Kidney (tissue), 13 donors: ENCODE measurements at regions not wholly inside any gene's neighbourhood (a gene's known extent, or its start where the extent isn't known, plus 50 kb on each side); places are given as distances from the start of the nearest gene placed in this dataset.

ENCODE experiments used
- DNase-seq, 5 donors: peaks; one replicate each; pipeline ENCODE4 v3.0.0-alpha.2; 2013 to 2020
- FAIRE-seq: peaks from 2 replicates; lab custom pipeline; 2012; peaks lifted over from hg19 to GRCh38; lab: Jason Lieb, UNC
- H3K27ac ChIP-seq, 2 donors: one replicate each; pipeline ENCODE4 v1.7.0; 2013; ENCODE audit warnings: low read depth in 2 of 2, low read length in 2 of 2, inconsistent platforms in 1 of 2
- H3K27me3 ChIP-seq: one replicate; pipeline ENCODE4 v1.7.1; 2013; ENCODE audit warnings: low read length, inconsistent platforms; ENCODE audit not compliant: control insufficient read depth, insufficient read depth
- H3K36me3 ChIP-seq, 3 donors: one replicate each; pipeline versions ENCODE4 v1.7.0 to v1.7.1; 2013; ENCODE audit warnings: low read length in 3 of 3, control low read depth in 1 of 3, inconsistent platforms in 1 of 3; ENCODE audit not compliant: insufficient read depth in 3 of 3, control insufficient read depth in 2 of 3
- H3K4me1 ChIP-seq, 3 donors: one replicate each; pipeline versions ENCODE4 v1.7.0 to v1.7.1; 2013; ENCODE audit warnings: low read length in 3 of 3, inconsistent platforms in 1 of 3, low read depth in 1 of 3; ENCODE audit not compliant: control insufficient read depth in 2 of 3, insufficient read depth in 2 of 3
- H3K4me3 ChIP-seq, 3 donors: one replicate each; pipeline versions ENCODE4 v1.7.0 to v1.8.1; 2013; ENCODE audit warnings: low read length in 3 of 3, control low read depth in 1 of 3, inconsistent platforms in 1 of 3
- H3K9ac ChIP-seq, 3 donors: one replicate each; pipeline versions ENCODE4 v1.7.0 to v1.7.1; 2013; ENCODE audit warnings: low read length in 3 of 3, control low read depth in 1 of 3, inconsistent platforms in 1 of 3
- H3K9me3 ChIP-seq, 3 donors: one replicate each; pipeline versions ENCODE4 v1.7.0 to v1.7.1; 2013; ENCODE audit warnings: low read length in 3 of 3, control low read depth in 1 of 3, inconsistent platforms in 1 of 3; ENCODE audit not compliant: control insufficient read depth in 2 of 3, insufficient read depth in 1 of 3
- intact Hi-C: fragments of 100-400 bp; cut with DNase I; formaldehyde crosslinking; loops from one replicate; pipeline ENCODE4 v1.11.1; 2022
- TF ChIP-seq, protein P1 (sequence below): IDR thresholded peaks from 3 replicates; pipeline ENCODE4 v1.5.1; 2012; ENCODE audit warnings: mild to moderate bottlenecking, moderate library complexity, borderline replicate concordance; ENCODE audit not compliant: insufficient read depth; ENCODE audit errors: extremely low read depth
- donor health status: control.
- donor health status: control.
- donor health status: control.
- donor health status: control.
- donor health status: control.
- donor health status: DM: yes; HTN: yes; CAD: no.
- donor health status: Normal renal cell carcinoma (clear cell type).

DNA sequence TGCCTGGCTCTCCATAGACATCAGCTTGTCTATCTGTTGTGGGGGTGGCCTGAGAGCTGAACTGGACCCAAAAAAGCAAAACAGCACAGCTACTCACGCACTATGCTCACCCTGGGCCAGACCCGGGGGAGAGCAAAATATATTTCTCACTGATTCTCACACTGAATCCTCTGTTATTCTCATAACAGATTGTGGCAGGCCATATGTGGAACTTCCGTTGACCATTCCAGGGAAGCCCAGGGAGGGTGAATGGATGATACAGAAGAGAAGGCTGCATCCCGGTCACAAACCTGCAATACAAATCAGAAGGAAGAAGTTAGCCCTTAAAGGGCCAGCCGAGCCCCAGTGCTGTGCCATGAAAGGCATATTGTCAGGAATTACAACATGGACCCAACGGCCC lies 362.5 kb downstream of the ZNF536 start:
- H3K9ac ChIP-seq = no peak overlapping the region
- TF ChIP-seq, protein P1, sequence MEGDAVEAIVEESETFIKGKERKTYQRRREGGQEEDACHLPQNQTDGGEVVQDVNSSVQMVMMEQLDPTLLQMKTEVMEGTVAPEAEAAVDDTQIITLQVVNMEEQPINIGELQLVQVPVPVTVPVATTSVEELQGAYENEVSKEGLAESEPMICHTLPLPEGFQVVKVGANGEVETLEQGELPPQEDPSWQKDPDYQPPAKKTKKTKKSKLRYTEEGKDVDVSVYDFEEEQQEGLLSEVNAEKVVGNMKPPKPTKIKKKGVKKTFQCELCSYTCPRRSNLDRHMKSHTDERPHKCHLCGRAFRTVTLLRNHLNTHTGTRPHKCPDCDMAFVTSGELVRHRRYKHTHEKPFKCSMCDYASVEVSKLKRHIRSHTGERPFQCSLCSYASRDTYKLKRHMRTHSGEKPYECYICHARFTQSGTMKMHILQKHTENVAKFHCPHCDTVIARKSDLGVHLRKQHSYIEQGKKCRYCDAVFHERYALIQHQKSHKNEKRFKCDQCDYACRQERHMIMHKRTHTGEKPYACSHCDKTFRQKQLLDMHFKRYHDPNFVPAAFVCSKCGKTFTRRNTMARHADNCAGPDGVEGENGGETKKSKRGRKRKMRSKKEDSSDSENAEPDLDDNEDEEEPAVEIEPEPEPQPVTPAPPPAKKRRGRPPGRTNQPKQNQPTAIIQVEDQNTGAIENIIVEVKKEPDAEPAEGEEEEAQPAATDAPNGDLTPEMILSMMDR = no peak
- intact Hi-C loops = no loop called here
- no peaks in the 10 kb centered on the region for H3K36me3 ChIP-seq
- no peaks in the 10 kb centered on the region for H3K9me3 ChIP-seq
- DNase-seq (no peak), FAIRE-seq (no peak)
- no peak overlapping the region for H3K4me3 ChIP-seq
- H3K27ac ChIP-seq = no peak overlapping the region
- H3K27me3 ChIP-seq = no peaks in the 10 kb centered on the region
- no peaks in the 10 kb centered on the region for H3K4me1 ChIP-seq

DNA sequence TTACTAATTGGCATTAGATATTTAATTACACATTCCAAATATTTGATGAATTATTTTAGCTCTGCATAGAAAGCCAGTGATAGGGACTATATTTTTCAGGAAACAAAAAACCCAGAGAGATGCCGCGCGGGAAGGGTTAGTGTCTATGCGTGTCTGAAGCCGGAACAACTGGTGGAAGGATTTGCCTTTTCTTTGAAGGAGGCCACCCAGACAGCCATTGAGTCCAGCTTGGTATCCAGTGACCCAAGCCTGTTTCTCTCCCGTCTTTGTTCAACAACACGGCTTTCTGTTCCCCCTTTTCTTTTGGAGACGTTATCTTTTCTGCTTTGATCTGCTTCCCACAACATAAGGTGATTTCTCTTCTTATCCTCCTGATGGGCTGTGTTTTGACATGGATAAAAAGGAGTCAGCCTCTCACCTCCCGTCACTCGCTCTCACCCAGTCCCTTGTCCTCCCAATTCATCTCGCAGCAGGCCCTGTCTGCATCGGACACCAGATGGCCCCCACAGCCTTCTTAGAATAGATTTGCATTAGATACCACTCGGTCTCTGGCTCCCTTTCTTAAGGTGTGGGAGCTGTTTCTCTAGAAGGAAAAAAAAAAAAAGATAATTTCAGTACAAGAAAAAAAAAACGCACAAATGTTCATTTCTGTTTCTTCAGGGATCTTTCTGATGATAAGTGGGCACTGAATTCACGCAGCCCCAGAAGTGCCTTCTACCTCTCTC lies 361.8 kb downstream of the ZNF536 start:
- H3K4me3 ChIP-seq = no peak overlapping the region
- intact Hi-C loops = no loop called here
- no peaks in the 10 kb centered on the region for H3K4me1 ChIP-seq
- H3K9ac ChIP-seq = no peak overlapping the region
- DNase-seq (peak in 3 of 5 donors; percentile 28 to 61 (median 56)), FAIRE-seq (no peak)
- H3K27me3 ChIP-seq = no peaks in the 10 kb centered on the region
- TF ChIP-seq, protein P1 = no peak
- H3K9me3 ChIP-seq = no peaks in the 10 kb centered on the region
- no peak overlapping the region for H3K27ac ChIP-seq
- no peaks in the 10 kb centered on the region for H3K36me3 ChIP-seq

DNA sequence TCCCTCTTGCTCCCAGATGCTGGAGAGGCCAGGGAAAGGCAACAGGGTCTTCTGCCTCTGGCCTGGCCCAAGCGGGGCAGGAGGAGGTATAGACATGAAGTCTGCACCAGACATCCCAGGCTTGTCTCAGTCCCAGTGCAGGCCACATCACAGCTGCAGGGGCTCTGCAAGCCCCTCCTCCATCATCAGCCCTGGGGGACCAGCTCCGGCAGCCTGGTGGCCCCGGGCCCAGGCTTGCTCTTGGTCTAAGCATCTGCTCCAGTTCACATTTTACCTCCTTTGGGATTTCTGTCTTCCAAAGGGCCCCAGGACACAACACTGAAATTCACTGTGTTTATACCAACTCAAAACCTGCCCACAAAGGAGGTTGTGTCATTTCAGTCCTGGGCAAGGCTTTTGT lies 359.4 kb downstream of the ZNF536 start:
- Histone ChIP-seq H3K4me1 (no peaks in the 10 kb centered on the region), H3K27ac (no peak overlapping the region), H3K4me3 (no peak overlapping the region), H3K27me3 (no peaks in the 10 kb centered on the region), H3K9ac (no peak overlapping the region), H3K9me3 (no peaks in the 10 kb centered on the region), H3K36me3 (no peaks in the 10 kb centered on the region)
- TF ChIP-seq, protein P1 = no peak
- DNase-seq (no peak), FAIRE-seq (no peak)
- intact Hi-C loops = no loop called here

DNA sequence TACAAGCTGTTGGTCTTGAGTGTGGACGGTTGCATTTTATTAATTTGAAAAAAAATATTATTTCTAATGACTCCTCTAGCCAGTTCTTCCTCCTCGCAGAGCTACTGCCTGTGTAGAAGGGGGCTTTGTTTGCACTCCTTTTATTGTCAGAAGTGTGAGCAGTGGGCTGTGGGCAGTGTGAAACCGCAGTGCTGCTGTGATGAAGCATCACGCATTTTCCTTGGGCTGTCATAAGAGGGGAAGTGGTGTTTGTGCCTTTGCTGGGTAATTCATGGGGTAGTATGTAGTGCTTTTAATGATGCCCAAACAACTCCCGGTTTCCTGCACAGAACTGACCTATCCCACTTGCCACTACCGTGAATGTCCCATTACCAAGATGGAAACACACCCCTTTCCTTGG lies 357.3 kb downstream of the ZNF536 start:
- Histone ChIP-seq H3K27me3 (no peaks in the 10 kb centered on the region), H3K4me3 (no peak overlapping the region), H3K9me3 (no peaks in the 10 kb centered on the region), H3K9ac (no peak overlapping the region), H3K27ac (no peak overlapping the region), H3K4me1 (no peaks in the 10 kb centered on the region), H3K36me3 (no peaks in the 10 kb centered on the region)
- TF ChIP-seq, protein P1 = no peak
- intact Hi-C loops = no loop called here
- FAIRE-seq (no peak), DNase-seq (no peak)
